Stimulated activated CD4-positive, alpha-beta T cell treated with anti-CD3 and anti-CD28 coated beads, TNF-alpha, amount 100 ng/mL, for 24 hours (primary cell): ENCODE measurements at regions not wholly inside any gene's neighbourhood (a gene's known extent, or its start where the extent isn't known, plus 50 kb on each side); places are given as distances from the start of the nearest gene placed in this dataset.

Experiments
- DNase-seq, 3 experiments: peaks; one replicate each; pipeline ENCODE4 v3.0.0-alpha.2; 2020; ENCODE audit warnings: low read depth in 3 of 3

DNA sequence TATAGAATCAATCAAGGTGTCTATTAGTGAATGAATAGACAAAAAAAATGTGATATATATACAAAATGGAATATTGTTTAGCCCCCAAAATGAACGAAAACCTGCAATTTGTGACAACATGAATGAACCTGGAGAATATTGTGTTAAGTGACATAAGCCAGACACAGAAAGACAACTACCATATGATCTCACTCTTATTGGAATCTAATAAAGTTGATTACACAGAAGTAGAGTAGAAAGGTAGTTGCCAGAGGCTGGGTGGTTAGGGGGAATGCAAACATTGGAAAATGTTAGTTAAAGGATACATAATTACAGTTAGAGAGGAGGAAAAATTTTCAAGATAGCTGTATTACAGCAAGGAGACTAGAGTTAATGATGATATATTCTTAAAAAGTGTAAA, 1962.3 kb downstream of the EFNA5 start:
- no peak for DNase-seq

DNA sequence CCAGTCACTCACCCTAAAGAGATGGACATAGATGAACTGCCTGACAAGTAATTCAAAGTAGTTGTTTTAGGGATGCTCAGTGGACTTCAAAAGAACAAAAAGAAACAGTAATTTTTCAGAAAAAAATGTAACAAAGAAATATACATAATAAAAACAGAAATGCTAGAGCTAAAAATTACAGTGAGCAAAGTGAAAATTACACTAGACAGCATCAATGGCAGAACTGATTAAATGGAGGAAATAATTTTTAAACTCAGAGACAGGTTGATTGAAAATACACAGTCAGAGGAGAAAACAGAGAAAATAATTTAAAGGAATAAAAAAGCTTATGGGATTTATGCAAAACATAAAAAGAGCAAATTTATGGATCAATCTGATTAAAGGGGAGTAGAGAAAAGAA, 1968.4 kb downstream of the EFNA5 start:
- DNase-seq = no peak

- no peak for DNase-seq
Measured at GRCh38 chr5:105696440-105696839, 1974.3 kb downstream of the EFNA5 start.

GRCh38 chr5:105695941-105696340, 1974.8 kb downstream of the EFNA5 start:
- no peak for DNase-seq

DNA sequence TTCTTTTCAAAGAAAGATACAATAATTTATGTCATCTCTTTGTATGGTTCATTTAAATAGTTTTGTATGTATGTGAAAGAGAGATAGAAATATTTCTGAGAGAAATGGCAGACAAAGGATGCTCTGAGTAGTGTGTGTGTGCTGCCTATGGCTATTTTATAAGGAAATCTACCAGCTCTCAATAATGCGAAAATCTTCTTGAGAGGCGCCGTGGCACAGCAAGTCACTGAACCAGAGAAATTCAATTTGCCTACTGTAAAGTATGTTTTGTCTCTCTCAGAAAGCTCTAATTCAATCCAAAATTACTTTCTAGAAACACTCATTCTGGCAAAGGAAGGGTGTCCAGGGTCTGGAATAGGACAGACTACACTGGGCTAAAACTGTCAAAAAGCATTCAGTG, 1981.1 kb downstream of the EFNA5 start:
- no peak for DNase-seq

GRCh38 chr5:105688227-105688792, 1982.4 kb downstream of the EFNA5 start:
- DNase-seq = no peak

DNA sequence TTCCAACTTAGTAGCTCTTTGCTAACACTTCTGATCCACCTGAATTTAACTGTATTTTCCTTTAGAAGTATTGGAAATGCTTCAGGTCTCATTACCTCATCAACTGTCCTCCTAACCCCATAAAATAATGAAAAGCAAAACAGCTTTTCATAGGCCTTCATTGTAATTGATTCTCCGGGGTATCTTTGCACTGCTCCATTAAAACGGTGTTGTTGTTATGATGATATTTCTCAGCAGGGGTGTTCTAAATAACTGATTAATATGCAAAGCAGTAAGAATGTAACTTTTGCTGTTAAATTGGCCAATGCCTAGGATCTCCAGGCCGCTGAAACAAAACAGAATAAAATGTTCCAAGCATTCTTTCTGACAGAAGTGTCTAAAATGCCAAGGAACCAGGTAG, 1983.2 kb downstream of the EFNA5 start:
- DNase-seq = no peak

- no peak for DNase-seq
Measured at GRCh38 chr5:105685884-105686283, 1984.9 kb downstream of the EFNA5 start.

- no peak for DNase-seq
Measured at GRCh38 chr5:105684799-105685198, 1985.9 kb downstream of the EFNA5 start.

- no peak for DNase-seq
Measured at GRCh38 chr5:105680858-105681475, 1989.8 kb downstream of the EFNA5 start.

- no peak for DNase-seq
Measured at GRCh38 chr5:105677291-105677690, 1993.4 kb downstream of the EFNA5 start.

DNA sequence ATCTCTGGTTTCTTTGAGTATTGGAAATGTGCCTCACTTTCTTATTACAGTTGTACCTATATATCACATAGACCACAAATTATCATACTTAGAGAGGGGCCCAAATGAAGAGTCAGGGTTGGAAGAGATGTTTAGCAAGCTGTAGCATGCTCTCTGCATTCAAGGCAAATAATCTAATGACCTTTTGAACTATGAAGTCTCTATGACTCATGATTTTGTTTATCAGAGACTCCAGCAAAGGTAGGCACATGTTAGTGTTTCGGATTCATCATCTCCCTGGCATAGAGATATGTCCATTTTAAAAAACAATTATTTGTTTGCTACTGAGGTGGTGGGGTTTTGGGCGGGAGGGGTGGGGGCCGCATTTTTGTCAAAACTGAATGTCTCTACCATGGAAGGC, 2000.1 kb downstream of the EFNA5 start:
- no peak for DNase-seq

DNA sequence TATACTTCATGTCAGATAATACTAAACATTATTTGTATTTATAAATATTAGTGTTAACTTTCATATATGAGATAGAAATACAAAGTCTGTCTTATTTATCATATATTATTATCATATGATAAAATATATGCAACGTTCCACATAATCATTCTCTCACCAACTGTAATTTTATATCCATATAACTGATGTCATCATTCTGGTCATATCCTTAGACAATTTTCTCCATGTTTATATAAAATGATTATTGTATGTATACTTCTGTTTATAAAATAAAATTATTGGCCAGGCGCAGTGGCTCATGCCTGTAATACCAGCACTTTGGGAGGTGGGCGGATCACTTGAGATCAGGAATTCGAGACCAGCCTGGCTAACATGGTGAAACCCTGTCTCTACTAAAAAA, 2007.1 kb downstream of the EFNA5 start:
- DNase-seq = no peak

DNA sequence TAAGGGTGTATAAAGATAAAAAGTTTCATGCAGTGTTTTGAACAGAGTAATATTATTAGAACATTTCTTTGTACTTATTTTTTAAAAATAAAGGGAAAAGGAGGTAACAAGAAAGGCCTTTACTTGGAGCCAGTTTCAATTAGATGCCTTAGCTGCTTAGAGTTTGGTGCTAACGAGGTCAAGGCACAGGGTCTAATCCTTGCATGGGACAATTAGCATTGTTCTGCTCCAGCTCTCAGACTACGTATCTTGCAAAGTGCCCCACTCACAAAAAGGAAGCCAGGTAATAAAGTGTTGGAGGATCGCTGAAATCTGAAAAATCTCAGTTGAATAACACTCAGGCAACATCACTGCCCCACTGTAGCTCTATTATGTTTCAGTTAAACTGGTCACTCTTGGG, 2011.3 kb downstream of the EFNA5 start:
- DNase-seq = no peak

DNA sequence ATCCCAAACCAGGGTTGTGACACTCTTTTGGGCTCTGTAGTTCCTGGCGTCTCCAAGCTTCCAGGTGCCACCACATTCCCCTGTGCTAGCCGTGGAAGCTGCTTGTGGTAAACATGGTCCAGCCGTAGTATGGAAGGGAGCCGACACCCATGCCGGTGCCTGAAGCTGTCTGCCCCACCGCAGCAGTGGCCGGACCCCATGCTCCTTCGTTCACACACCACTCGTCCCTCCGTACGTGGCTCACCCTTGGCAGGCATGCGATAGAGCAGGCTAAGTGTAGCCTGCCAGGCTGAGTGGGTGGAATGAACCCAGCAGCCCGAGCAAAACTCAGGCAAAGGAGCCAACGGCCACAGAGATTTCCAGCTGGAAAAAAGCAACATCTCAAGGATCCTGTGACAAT, 2030.4 kb downstream of the EFNA5 start:
- DNase-seq = no peak

DNA sequence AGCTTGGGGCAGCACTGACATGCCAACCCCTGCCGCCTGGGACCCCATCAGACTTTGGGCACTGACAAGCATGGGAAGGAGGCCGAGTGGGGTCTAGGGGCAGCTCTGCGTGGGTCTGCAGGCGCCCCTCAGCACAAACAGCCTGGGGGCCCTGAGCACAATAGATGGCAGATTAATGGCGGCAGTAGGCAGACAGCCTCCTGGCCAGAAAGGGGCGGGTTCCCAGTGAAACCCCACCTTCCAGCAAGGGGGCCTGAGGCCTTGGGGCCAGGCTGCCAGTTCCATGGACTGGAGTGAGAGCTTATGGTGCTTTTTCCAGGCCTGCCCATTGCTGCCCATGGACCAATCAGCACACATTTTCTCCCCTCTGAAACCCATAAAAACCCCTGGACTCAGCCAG, 2031.2 kb downstream of the EFNA5 start:
- no peak for DNase-seq

- no peak for DNase-seq
Measured at GRCh38 chr5:105639068-105639467, 2031.7 kb downstream of the EFNA5 start.

DNA sequence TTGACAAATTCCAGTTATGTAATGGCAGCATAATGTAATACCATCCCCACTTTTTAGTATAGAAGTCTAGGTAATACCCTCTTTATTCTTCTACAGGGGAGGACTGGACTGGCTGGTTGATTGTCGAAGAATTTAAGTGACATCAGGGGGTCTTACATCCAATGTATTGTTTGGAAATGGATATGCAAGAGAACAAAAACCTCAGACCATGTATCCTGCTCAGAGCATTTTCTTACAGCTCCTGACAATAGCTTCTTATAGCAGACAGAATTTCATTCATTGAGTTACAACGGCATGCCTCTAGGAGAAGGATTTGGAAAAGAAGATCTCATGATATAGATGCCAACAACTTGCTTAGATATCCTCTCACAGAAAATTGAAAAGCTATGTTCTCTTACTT, 2032.3 kb downstream of the EFNA5 start:
- DNase-seq = no peak

DNA sequence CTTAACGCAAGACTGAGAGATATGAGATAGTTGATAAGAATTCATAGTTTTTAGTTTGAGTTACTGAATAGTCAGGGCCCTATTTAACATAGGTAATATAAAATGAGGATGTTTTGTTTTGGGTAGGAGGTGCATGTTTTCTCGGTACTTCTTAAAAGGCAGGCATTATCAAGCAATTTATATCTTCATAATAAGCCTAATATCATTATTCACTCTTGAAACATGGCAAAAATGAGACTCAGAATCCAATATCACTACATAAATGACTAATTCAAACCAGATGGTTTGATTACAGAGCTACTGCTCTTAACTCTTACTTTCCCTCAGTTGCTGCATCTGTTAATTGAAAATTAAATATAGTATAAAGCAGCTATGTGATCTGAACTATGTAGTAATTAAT, 2038.7 kb downstream of the EFNA5 start:
- no peak for DNase-seq

- DNase-seq = no peak
Measured at GRCh38 chr5:105630803-105631202, 2039.9 kb downstream of the EFNA5 start.

GRCh38 chr5:105619725-105620124, 2051.0 kb downstream of the EFNA5 start:
- DNase-seq = no peak

DNA sequence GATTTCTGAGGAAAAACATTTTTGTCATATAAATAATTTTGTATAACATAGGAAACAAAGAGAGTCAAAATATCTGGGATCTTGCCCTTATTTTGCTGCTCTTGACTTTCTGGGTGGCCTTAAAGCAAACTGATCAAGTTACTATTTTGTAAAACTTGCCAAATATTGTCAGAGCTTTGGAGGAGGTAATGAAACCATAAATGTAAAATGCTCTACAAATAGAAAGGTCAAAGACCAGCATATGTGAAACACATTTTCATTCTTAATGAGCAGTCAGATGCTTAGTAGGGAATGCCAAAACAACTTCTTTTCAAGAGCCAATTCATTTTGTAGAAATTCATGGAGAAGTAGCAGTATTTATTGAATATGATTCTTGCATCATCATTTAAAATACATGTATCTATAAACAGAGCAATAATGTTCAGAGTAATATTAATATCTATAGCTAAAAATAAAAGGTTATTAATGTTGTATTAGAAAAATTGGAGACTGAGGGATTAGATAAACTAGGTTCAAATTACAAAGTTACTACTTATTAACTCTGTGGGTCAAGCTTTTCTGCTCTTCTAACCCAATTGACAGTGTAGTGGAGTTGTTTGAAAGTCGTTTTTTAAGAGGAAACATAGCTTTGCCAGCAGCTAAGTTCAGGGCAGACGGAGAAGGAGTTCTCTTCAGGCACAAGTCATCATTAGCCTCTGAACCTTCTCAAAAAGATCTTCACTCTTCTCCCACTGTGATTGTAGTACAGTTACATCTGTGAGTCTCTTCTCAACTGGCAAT, 2053.1 kb downstream of the EFNA5 start:
- DNase-seq = no peak

DNA sequence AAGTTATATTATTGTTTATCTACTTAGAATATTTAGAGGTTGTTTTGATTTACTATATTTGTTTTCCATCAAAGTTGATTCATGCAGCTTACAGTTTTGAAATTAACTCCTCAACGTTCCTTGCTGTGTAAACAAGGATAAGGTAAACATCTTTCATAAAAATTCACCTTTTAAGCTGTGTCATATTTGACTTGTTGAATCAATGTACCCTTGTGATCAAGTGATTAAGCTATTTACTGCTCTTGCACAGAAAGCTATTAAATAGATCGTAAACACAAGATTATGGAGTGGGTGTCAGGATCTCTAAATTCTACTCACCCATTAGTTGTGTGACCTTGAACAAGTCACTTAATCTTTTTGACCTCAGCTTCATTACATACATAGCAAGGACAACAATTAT, 2054.0 kb upstream of the NUDT12 start:
- DNase-seq = no peak
